IMR-90 (cell line): ENCODE measurements at regions not wholly inside any gene's neighbourhood (a gene's known extent, or its start where the extent isn't known, plus 50 kb on each side); places are given as distances from the start of the nearest gene placed in this dataset.

Experiments
- ATAC-seq: fragments of 200-7000 bp; cut with Tn5 transposase; 2 replicates; pipeline ENCODE4 v1.9.1; 2020; ENCODE audit warnings: low read depth, mild to moderate bottlenecking, moderate library complexity
- BruUV-seq: library from RNA; stranded (reverse); fragments of 400-500 nt; replicated peaks from 2 replicates; lab custom pipeline; 2021; lab: Mats Ljungman, UMichigan
- CTCF ChIA-PET: fragments of 300-600 bp; formaldehyde crosslinking; extraction: SDS; loops from one replicate; lab custom pipeline; 2021; ENCODE audit warnings: antibody characterized with exemption; lab: Yijun Ruan, JAX
- POLR2A ChIA-PET: fragments of 300-600 bp; sonication (Branson Sonifier 250); formaldehyde crosslinking; loops from one replicate; lab custom pipeline; 2022; ENCODE audit warnings: antibody characterized with exemption; ENCODE audit not compliant: unreplicated experiment; lab: Charles Lee
- DNase-seq: peaks from one replicate; pipeline ENCODE4 v3.0.0; 2013
- H2AFZ ChIP-seq: replicated peaks from 2 replicates; pipeline ENCODE3; 2013; ENCODE audit warnings: low read length, mild to moderate bottlenecking; ENCODE audit not compliant: poor library complexity
- H2AK5ac ChIP-seq: 2 replicates; pipeline ENCODE4 v1.6.1; 2013; ENCODE audit warnings: low read depth, low read length, inconsistent platforms
- H2AK9ac ChIP-seq: replicated peaks from 2 replicates; pipeline ENCODE3; 2013; ENCODE audit warnings: mild to moderate bottlenecking, low read depth, low read length, moderate library complexity; ENCODE audit not compliant: poor library complexity
- H2BK120ac ChIP-seq: 2 replicates; pipeline ENCODE4 v1.6.1; 2013; ENCODE audit warnings: low read depth, low read length, inconsistent platforms
- H2BK15ac ChIP-seq: 3 replicates; pipeline ENCODE4 v1.6.1; 2013; ENCODE audit warnings: low read depth, low read length, inconsistent platforms
- H2BK20ac ChIP-seq: 2 replicates; pipeline ENCODE4 v1.6.1; 2013; ENCODE audit warnings: low read depth, mild to moderate bottlenecking, inconsistent platforms, low read length, moderate library complexity
- H2BK5ac ChIP-seq: 2 replicates; pipeline ENCODE4 v1.6.1; 2013; ENCODE audit warnings: mild to moderate bottlenecking, low read depth, low read length, inconsistent platforms; ENCODE audit not compliant: poor library complexity, severe bottlenecking
- H3K14ac ChIP-seq: replicated peaks from 2 replicates; pipeline ENCODE4 v1.6.1; 2013; ENCODE audit warnings: low read depth, low read length, inconsistent platforms
- H3K18ac ChIP-seq: 2 replicates; pipeline ENCODE4 v1.6.1; 2013; ENCODE audit warnings: low read depth, low read length, control low read depth
- H3K23ac ChIP-seq: 2 replicates; pipeline ENCODE4 v1.6.1; 2013; ENCODE audit warnings: low read depth, low read length, inconsistent platforms
- H3K27ac ChIP-seq: 2 replicates; pipeline ENCODE4 v1.5.1; 2013; ENCODE audit warnings: mild to moderate bottlenecking, control low read depth, low read length; ENCODE audit not compliant: insufficient read depth
- H3K27me3 ChIP-seq: 2 replicates; pipeline ENCODE4 v1.6.1; 2013; ENCODE audit warnings: low read length; ENCODE audit not compliant: control insufficient read depth, insufficient read depth
- H3K36me3 ChIP-seq: 2 replicates; pipeline ENCODE4 v1.6.1; 2013; ENCODE audit warnings: low read length, mixed read lengths; ENCODE audit not compliant: control insufficient read depth, insufficient read depth
- H3K4ac ChIP-seq: 2 replicates; pipeline ENCODE4 v1.6.1; 2013; ENCODE audit warnings: low read depth, low read length, inconsistent platforms
- H3K4me1 ChIP-seq: 2 replicates; pipeline ENCODE4 v1.6.1; 2013; ENCODE audit warnings: low read length, mixed read lengths; ENCODE audit not compliant: control insufficient read depth, insufficient read depth
- H3K4me2 ChIP-seq: 2 replicates; pipeline ENCODE4 v1.6.1; 2013; ENCODE audit warnings: low read depth, mild to moderate bottlenecking, control low read depth, low read length, moderate library complexity
- H3K4me3 ChIP-seq: 2 replicates; pipeline ENCODE4 v1.5.1; 2013; ENCODE audit warnings: low read depth, mild to moderate bottlenecking, control low read depth, low read length, moderate library complexity; ENCODE audit not compliant: insufficient read depth
- H3K56ac ChIP-seq: 2 replicates; pipeline ENCODE4 v1.6.1; 2013; ENCODE audit warnings: low read length, inconsistent platforms; ENCODE audit not compliant: insufficient read depth; ENCODE audit errors: extremely low read depth
- H3K79me1 ChIP-seq, 2 experiments: 2 replicates each; pipeline ENCODE4 v1.6.1; 2013; ENCODE audit warnings: low read length in 2 of 2, inconsistent platforms in 1 of 2, low read depth in 1 of 2
- H3K9ac ChIP-seq: 2 replicates; pipeline ENCODE4 v1.6.1; 2013; ENCODE audit warnings: low read depth, low read length, control low read depth
- H3K9me1 ChIP-seq: 2 replicates; pipeline ENCODE4 v1.6.1; 2013; ENCODE audit warnings: low read length, inconsistent platforms; ENCODE audit not compliant: insufficient read depth
- H3K9me3 ChIP-seq: 2 replicates; pipeline ENCODE4 v1.6.1; 2013; ENCODE audit warnings: low read length; ENCODE audit not compliant: control insufficient read depth, insufficient read depth
- H4K20me1 ChIP-seq: 2 replicates; pipeline ENCODE4 v1.6.1; 2013; ENCODE audit warnings: low read length, inconsistent platforms; ENCODE audit not compliant: insufficient read depth
- H4K5ac ChIP-seq: 2 replicates; pipeline ENCODE4 v1.6.1; 2013; ENCODE audit warnings: mild to moderate bottlenecking, low read depth, low read length, control low read depth
- H4K8ac ChIP-seq, 2 experiments: 2 replicates each; pipeline ENCODE4 v1.6.1; 2013; ENCODE audit warnings: low read depth in 2 of 2, low read length in 2 of 2, control low read depth in 1 of 2, inconsistent platforms in 1 of 2
- H4K91ac ChIP-seq: 2 replicates; pipeline ENCODE4 v1.6.1; 2013; ENCODE audit warnings: low read depth, low read length, inconsistent platforms; ENCODE audit not compliant: insufficient read depth
- FOS ChIP-seq: fragments of 150-350 bp; IDR thresholded peaks from 2 replicates; pipeline ENCODE4 v1.6.1; 2016; ENCODE audit warnings: low read depth, low read length
- RAD21 ChIP-seq: IDR thresholded peaks from 2 replicates; pipeline ENCODE4 v1.6.1; 2012; ENCODE audit warnings: low read length, improper control_type of control experiment
- WGBS, 2 experiments: methylation state at CpG; one replicate each; pipeline versions ENCODE4 v1.1.5 to v1.1.7; 2013; ENCODE audit warnings: missing lambda C conversion rate in 2 of 2; ENCODE audit not compliant: insufficient read length in 1 of 2; ENCODE audit errors: extremely low coverage in 2 of 2; 5-methylcytosine and 5-hydroxymethylcytosine counted together
- dilution Hi-C: fragments of 300-500 bp; cut with HindIII; formaldehyde crosslinking; loops from one replicate; pipeline ENCODE4 v1.14.3; 2018; ENCODE audit warnings: low sequenced_read_pairs; ENCODE audit not compliant: unreplicated experiment
- in situ Hi-C: fragments of 300-500 bp; cut with MboI; formaldehyde crosslinking; loops from 3 replicates; pipeline ENCODE4 v1.14.3; 2019; ENCODE audit warnings: low sequenced_read_pairs, inconsistent platforms, mixed read lengths
- intact Hi-C: fragments of 100-400 bp; cut with micrococcal nuclease; formaldehyde crosslinking; loops from 2 replicates; pipeline ENCODE4 v1.10.0; 2022
- TF ChIP-seq, protein P1 (sequence below): fragments of 150-350 bp; IDR thresholded peaks from 2 replicates; pipeline ENCODE4 v1.6.1; 2017; ENCODE audit warnings: mild to moderate bottlenecking, antibody characterized with exemption, low read length, low read depth

DNA sequence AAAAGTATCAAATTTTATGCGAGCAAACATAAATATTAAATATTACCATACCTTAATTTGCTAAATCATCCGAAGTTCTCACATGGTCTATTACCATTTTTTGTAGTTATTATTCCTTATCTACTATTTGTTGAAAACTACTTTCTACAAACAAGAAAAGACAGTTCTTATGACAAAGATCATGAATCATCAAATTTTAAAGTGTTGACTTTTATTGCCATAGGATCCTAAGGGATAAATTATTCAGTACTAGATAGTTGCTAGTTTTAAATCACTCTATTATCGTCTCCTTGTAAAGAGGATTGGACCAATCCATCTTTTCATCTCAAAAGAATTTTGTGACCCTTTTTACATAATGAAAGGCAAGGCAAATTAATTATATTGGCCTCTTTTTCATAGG, 523.6 kb upstream of the TMEFF2 start:
- H2AFZ ChIP-seq: no peak overlapping the region
- H2BK20ac ChIP-seq: no peak overlapping the region
- H4K91ac ChIP-seq: no peak overlapping the region
- H3K36me3 ChIP-seq: no peaks in the 10 kb centered on the region
- H3K79me1 ChIP-seq: no peaks in the 10 kb centered on the region
- no peak overlapping the region for H3K23ac ChIP-seq
- H3K4me3 ChIP-seq: no peak overlapping the region
- no peak overlapping the region for H2AK5ac ChIP-seq
- no peak overlapping the region for H2BK5ac ChIP-seq
- ATAC-seq (no peak), DNase-seq (no peak)
- H4K8ac ChIP-seq: no peak overlapping the region
- H4K5ac ChIP-seq: no peak overlapping the region
- no peak overlapping the region for H2BK15ac ChIP-seq
- no peaks in the 10 kb centered on the region for H3K4me1 ChIP-seq
- no TSS peak for BruUV-seq
- in situ Hi-C loops: no loop called here
- H3K14ac ChIP-seq: no peak overlapping the region
- no peak overlapping the region for H3K18ac ChIP-seq
- intact Hi-C loops: no loop called here
- no peak overlapping the region for H3K56ac ChIP-seq
- no peak overlapping the region for H2BK120ac ChIP-seq
- WGBS, 2 experiments: no CpG with 5 or more reads among the region's 3 CpGs
- no peak overlapping the region for H3K27ac ChIP-seq
- no peak overlapping the region for H3K4ac ChIP-seq
- no peaks in the 10 kb centered on the region for H3K27me3 ChIP-seq
- no peaks in the 10 kb centered on the region for H3K9me1 ChIP-seq
- POLR2A ChIA-PET: no interaction called here
- no peak for TF ChIP-seq FOS
- no peak for TF ChIP-seq RAD21
- TF ChIP-seq, protein P1, sequence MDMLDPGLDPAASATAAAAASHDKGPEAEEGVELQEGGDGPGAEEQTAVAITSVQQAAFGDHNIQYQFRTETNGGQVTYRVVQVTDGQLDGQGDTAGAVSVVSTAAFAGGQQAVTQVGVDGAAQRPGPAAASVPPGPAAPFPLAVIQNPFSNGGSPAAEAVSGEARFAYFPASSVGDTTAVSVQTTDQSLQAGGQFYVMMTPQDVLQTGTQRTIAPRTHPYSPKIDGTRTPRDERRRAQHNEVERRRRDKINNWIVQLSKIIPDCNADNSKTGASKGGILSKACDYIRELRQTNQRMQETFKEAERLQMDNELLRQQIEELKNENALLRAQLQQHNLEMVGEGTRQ: no peak
- H3K9me3 ChIP-seq: 0 out of 2 replicates have a peak, but pooled peaks cover 2% of the 10 kb centered on the region
- no peaks in the 10 kb centered on the region for H4K20me1 ChIP-seq
- no peak overlapping the region for H3K4me2 ChIP-seq
- CTCF ChIA-PET: no interaction called here
- dilution Hi-C loops: no loop called here
- no peak overlapping the region for H3K9ac ChIP-seq
- no peak overlapping the region for H2AK9ac ChIP-seq
